ENCODE measurements at regions not wholly inside any gene's neighbourhood (a gene's known extent, or its start where the extent isn't known, plus 50 kb on each side); places are given as distances from the start of the nearest gene placed in this dataset.
"Not testable (repeated sequence)": the region's sequence is repeated elsewhere in the genome, so short reads cannot be mapped to it uniquely, and the experiment has no call there.

- DNase-seq: no peak
- intact Hi-C loops (cut with DNase I): no loop called here
- ATAC-seq: no peak
Measured at GRCh38 chr4:20196476-20196875, 55.2 kb upstream of the SLIT2 start.

DNA sequence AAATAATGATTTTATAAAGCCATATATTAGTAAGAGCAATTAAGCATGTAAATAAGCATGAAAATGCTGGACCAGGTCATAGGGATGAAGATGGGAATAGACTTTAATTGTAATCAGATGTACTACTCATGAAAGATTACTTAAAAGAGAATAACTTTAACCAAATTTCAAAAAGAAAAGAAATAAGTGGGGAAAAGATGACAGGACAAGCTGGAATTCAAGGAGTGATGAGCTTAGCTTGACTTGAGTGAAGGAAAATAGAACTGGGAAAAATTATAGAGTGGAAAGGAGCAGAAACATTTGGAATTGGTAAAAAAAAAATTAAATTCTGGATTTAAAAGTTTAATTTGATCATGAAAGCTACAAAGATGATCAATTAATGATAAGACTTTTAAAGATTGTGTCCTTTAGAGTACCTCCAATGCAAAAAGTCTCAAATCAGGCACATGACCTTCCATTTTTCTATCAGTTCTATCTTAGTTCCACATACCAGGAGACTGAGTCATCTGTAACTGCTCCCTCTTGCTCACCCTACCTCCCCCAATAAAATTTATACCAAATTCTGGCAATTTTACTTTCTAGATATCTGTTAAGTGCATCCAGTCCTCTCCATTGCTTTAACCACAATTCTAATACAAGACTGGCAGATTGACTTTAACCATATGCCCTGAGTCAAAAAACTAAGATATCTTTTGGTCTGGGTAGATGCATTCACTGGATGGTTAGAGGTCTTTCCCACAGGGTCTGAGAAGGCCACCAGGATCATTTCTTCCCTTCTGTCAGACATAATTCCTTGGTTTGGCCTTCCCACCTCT is 56.4 kb upstream of the SLIT2 start:
- intact Hi-C loops (cut with DNase I): no loop called here
- DNase-seq (no peak), ATAC-seq (no peak)

DNA sequence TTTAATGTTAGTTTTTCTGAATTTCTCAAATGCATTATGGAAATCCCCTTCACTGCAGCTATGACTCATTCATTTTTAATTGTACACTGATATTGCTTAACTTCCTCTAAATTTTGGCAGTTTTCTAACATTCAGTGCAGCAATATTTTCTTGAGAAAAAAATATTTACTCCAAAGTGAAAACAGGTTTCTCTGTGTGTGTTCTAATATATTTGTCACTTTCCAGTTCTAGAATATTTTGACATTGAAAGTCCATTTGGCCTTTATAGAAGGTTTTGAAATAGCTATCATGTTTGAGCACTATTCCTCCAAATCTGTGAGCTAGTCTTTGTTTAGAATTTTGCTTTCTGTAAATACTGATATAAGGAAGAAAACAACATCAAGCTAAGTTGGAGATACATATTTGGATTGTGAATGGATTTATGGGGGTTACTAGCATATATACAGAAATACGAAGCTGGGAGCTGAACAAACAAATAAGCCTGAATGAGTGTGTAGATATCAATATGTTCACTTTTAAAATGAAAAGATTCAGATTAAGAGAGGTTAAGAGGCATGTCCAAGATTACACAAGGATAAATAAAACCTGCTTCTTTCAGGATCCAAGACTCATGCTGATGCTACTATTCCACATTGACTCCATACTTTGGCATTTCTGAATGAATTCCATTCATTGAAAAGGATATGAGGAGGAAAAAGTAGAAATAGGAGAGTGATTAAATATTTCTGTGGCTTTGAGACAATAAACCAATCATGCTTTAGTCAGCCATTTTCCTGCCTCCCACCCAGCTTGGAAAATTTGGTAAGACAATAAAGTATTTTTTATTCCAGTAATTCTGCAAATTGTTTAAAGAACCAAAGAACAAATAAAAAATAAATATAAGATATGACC is 57.3 kb upstream of the SLIT2 start:
- DNase-seq (no peak), ATAC-seq (peak; percentile 59 to 73)
- intact Hi-C loops (cut with DNase I): no loop called here

- ATAC-seq (peak in 1 of 2 donors; percentile 62), DNase-seq (no peak)
- intact Hi-C loops (cut with DNase I): no loop called here
Measured at GRCh38 chr4:20193141-20193936, 58.4 kb upstream of the SLIT2 start.

DNA sequence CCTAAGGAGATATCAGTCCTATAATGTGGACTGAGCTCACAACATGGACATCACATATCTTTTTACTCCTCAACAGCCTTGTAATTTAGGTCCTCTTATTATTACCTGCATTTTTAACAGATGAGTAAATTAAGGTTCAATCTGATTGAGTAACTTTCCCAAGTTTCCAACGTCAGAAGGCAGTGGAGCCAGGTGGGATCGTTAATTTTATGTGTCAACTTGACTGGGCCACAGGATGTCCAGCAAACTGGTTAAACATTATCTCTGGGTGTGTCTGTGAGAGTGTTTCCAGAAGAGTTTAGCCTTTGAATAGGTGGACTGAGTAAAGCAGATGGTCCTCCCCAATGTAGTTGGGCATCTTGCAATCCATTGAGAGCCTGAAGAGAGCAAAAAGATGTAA is 59.0 kb upstream of the SLIT2 start:
- ATAC-seq (peak in 1 of 2 donors; percentile 47), DNase-seq (no peak)
- intact Hi-C loops (cut with DNase I): no loop called here

DNA sequence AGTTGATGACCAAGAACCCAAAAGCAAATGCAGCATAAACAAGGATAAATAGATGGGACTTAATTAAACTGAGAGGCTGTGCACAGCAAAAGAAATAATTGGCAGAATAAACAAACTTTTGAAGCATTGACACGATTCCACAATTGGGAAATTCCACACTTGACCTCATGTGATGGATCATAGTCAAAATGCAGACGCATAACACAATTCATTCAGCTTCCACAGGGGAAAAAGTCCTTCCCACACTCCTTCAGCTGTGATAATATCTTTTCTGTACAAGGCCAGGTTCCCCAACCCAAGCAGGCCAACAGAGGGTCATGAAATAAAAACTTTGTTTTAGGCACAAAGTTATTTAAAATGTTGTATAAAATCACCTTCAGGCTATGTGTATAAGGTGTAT is 66.6 kb upstream of the SLIT2 start:
- ATAC-seq (no peak), DNase-seq (no peak)
- intact Hi-C loops (cut with DNase I): no loop called here

GRCh38 chr4:20183131-20183530 is 68.6 kb upstream of the SLIT2 start:
- intact Hi-C loops (cut with DNase I); ATAC-seq; DNase-seq: not testable (repeated sequence)

DNA sequence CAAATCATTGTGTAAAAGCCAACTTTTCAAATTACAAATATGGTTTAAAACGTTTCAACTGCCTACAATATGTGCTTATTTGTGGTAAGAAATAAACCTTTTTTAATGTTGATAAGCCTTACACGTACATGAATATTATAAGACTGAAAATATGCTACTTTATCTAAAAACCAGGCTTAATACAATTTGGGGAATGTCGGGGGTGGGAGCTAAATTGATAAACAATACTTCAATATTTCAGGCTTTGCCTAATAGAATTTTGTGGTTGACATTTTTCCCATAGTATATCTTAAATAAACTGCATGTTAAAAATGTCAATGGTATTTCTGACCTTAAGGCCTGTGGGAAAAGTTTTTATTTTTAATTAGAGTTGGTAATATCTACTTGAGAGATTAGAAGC is 69.8 kb upstream of the SLIT2 start:
- DNase-seq (no peak), ATAC-seq (no peak)
- intact Hi-C loops (cut with DNase I): no loop called here

DNA sequence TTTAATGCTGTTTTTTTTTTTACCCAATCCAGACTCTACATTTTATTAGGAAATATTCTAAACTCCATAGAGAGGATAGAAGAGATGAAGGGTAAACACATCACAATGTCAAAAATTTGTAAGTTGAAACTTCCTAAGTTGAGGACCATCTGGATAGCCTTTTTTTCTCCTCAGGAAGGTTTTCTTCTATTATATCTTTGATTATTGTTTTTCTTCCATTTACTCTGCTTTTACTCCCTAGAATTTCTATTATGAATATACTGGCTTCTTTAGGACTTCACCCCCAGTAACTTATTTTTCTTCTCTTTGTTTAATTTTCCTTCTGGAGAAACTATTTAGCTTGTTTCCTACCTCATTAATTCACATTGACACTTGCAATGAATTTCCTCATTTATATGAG is 71.2 kb upstream of the SLIT2 start:
- no peak for DNase-seq

GRCh38 chr4:20178902-20179576 is 72.7 kb upstream of the SLIT2 start:
- intact Hi-C loops (cut with DNase I): no loop called here
- ATAC-seq: no peak

More for the DNA sequence above, 71.2 kb upstream of the SLIT2 start:
- ATAC-seq: no peak
- intact Hi-C loops (cut with DNase I): no loop called here

DNA sequence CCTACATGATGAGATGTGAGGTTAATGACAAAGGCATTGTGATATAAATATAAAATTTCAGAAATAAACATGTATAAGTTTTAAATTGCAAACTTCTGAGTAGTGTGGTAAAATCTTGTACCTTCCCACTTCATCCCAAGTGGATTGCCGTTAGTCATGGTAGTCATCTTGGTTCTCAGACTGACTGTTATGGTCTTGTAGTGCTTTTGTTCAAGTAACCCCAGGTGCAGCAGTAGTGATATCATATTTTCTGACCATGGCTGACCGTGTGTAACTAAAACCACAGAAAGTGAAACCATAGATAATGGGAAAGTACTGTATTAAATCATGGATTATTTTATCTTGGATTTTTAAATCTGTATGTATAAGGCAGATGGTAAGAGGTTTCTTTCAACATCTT is 74.8 kb upstream of the SLIT2 start:
- intact Hi-C loops (cut with DNase I): no loop called here
- ATAC-seq: no peak
- no peak for DNase-seq

More at GRCh38 chr4:20178902-20179576, 72.7 kb upstream of the SLIT2 start:
- DNase-seq: peak; percentile 14

- no peak for DNase-seq
- peak; percentile 94 to 97 for ATAC-seq
- intact Hi-C loops (cut with DNase I): no loop called here
Measured at GRCh38 chr4:20172070-20172760, 79.5 kb upstream of the SLIT2 start.

DNA sequence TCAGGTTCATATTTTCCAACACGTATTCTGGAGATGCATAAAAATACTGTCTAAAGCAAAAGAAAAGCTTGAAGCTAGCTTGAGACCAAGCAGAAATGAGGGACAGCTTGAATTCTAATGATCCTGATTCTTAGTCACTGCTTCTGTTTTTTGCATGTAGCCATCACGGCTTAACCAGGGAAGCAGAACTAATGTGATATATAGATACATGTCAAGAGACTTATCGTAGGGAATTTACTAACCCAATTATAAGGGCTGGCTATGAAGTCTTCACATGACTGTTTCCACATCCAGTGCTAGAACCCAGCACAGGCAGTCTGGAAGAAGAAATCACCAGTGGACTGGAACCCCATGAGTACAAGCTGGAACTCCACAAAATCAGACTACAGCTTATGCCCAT is 85.2 kb upstream of the SLIT2 start:
- ATAC-seq (no peak), DNase-seq (no peak)
- intact Hi-C loops (cut with DNase I): no loop called here

- no peak for ATAC-seq
- no peak for DNase-seq
- intact Hi-C loops (cut with DNase I): no loop called here
Measured at GRCh38 chr4:20159516-20159915, 92.2 kb upstream of the SLIT2 start.

DNA sequence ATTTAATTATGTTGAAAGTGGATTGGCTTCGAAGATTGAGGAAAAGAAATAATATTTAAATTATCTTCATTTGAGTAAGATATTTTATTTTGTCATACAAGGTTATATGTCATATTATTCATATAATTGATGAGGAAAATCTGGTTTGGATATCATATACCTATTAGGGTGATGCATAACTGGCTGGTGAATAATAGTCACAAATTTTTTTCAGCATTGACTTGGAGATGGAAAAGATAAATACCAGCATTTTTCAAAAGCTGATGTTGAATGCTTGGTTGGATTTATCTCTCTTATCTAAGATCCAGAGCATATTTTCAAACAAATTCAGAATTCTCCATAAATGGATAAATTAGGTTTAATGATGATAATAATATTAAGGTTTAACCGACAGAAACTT is 93.5 kb upstream of the SLIT2 start:
- intact Hi-C loops (cut with DNase I): no loop called here
- DNase-seq (no peak), ATAC-seq (no peak)

DNA sequence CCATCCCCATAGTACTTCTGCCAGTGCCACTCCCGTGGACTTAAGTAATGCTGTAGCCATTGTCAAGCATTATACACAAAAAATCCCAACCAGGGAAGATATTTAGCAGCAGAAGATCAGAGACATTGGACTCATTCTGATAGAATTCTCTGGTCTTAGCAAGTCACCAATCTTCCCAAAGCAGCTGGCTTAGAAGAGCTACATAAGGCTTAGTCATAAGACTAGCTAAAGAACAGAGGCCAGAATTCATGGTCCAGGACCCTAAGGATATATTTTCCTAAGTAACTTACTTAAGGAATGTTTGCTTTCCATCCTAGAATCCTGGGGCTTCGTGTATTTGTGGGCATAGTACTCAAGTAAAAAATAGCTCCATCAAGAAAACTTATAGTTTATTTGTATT is 100.3 kb upstream of the SLIT2 start:
- intact Hi-C loops (cut with DNase I): no loop called here
- DNase-seq (no peak), ATAC-seq (no peak)

GRCh38 chr4:20149143-20149542 is 102.6 kb upstream of the SLIT2 start:
- ATAC-seq; intact Hi-C loops (cut with DNase I); DNase-seq: not testable (repeated sequence)

GRCh38 chr4:20137176-20137575 is 114.5 kb upstream of the SLIT2 start:
- ATAC-seq (no peak), DNase-seq (no peak)
- intact Hi-C loops (cut with DNase I): no loop called here
